Naive B cell (primary cell): ENCODE measurements at regions not wholly inside any gene's neighbourhood (a gene's known extent, or its start where the extent isn't known, plus 50 kb on each side); places are given as distances from the start of the nearest gene placed in this dataset.
A peak's percentile ranks its signal among the peaks of the same experiment; 100 is the strongest.

ENCODE experiments used
- ATAC-seq, 2 donors: fragments of 150-1000 bp; cut with Tn5 transposase; 2 replicates each; pipeline ENCODE4 v1.10.0; 2021; ENCODE audit warnings: low read depth in 2 of 2, mild to moderate bottlenecking in 2 of 2, moderate library complexity in 2 of 2
- DNase-seq: peaks from one replicate; pipeline ENCODE4 v3.0.0; 2022
- H3K27ac Mint-ChIP-seq, 6 donors: one replicate each; pipeline ENCODE4 v1.8.0; 2020 to 2022; ENCODE audit warnings: mild to moderate bottlenecking in 6 of 6, mixed read lengths in 6 of 6, moderate library complexity in 5 of 6, inconsistent platforms in 2 of 6
- H3K27me3 Mint-ChIP-seq, 3 donors: one replicate each; pipeline ENCODE4 v1.8.0; 2021 to 2022; ENCODE audit warnings: mixed read lengths in 3 of 3, mild to moderate bottlenecking in 1 of 3
- H3K36me3 Mint-ChIP-seq, 2 donors: one replicate each; pipeline ENCODE4 v1.8.0; 2020 to 2022; ENCODE audit warnings: mixed read lengths in 2 of 2, inconsistent platforms in 1 of 2, mild to moderate bottlenecking in 1 of 2
- H3K4me1 Mint-ChIP-seq, 3 donors: one replicate each; pipeline ENCODE4 v1.8.0; 2020 to 2022; ENCODE audit warnings: mixed read lengths in 3 of 3, inconsistent platforms in 1 of 3, mild to moderate bottlenecking in 1 of 3, moderate library complexity in 1 of 3
- H3K4me3 Mint-ChIP-seq, 8 donors: one replicate each; pipeline ENCODE4 v1.8.0; 2020 to 2022; ENCODE audit warnings: mild to moderate bottlenecking in 8 of 8, mixed read lengths in 8 of 8, moderate library complexity in 8 of 8, inconsistent platforms in 2 of 8
- H3K9me3 Mint-ChIP-seq, 7 donors: one replicate each; pipeline ENCODE4 v1.8.0; 2020 to 2022; ENCODE audit warnings: mixed read lengths in 7 of 7, mild to moderate bottlenecking in 5 of 7, inconsistent platforms in 2 of 7, moderate library complexity in 1 of 7

DNA sequence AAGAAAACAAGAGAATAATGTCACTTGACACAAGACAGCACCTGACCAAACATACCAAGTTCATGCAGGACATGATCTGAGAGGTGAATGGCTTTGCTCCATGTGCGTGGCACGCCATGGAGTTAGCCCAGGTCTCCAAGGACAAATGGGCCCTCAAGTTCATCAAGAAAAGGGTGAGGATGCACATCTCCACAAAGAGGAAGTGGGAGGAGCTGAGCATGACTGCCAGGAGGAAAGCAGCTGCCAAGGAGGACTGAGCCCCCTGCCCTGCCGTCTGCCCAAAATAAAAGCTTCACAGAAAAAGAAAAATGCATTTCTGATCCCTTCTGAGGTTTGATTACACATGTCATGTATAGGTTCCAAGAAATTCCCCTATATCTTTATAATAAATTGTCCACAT is 82.0 kb upstream of the TSHZ2 start:
- Mint-ChIP-seq H3K27me3 (peaks cover 10 to 39% (median 33%) of the 10 kb centered on the region in 3 donors), H3K4me3 (no peak overlapping the region)

DNA sequence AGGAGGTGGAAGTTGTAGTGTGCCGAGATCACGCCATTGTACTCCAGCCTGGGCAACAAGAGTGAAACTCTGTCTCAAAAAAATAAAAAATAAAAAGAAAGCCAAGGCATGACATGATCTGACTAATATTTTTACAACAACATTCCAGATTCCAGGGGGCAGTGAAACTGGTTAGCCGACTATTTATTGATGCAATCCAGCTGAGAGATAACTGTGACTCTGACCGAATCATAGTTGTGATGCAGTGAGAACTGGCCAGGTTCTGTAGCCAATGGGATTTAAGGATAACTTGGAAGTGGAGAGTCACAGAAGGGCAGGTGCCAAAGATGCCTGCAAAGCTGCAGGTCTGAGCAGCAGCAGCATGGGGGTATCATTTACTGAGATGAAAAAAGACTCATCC is 82.9 kb upstream of the TSHZ2 start:
- Mint-ChIP-seq H3K4me1 (no peaks in the 10 kb centered on the region), H3K27me3 (peaks cover 8 to 38% (median 29%) of the 10 kb centered on the region in 3 donors), H3K27ac (no peak overlapping the region), H3K9me3 (peaks cover 0 to 8% (median 2%) of the 10 kb centered on the region in 7 donors), H3K4me3 (no peak overlapping the region), H3K36me3 (no peaks in the 10 kb centered on the region)
- ATAC-seq, result no peak
- DNase-seq, result no peak

More for the DNA sequence above, 82.0 kb upstream of the TSHZ2 start:
- Mint-ChIP-seq H3K27ac (no peak overlapping the region), H3K4me1 (no peaks in the 10 kb centered on the region), H3K36me3 (no peaks in the 10 kb centered on the region), H3K9me3 (peaks cover 0 to 9% (median 2%) of the 10 kb centered on the region in 7 donors)
- DNase-seq (no peak), ATAC-seq (no peak)

DNA sequence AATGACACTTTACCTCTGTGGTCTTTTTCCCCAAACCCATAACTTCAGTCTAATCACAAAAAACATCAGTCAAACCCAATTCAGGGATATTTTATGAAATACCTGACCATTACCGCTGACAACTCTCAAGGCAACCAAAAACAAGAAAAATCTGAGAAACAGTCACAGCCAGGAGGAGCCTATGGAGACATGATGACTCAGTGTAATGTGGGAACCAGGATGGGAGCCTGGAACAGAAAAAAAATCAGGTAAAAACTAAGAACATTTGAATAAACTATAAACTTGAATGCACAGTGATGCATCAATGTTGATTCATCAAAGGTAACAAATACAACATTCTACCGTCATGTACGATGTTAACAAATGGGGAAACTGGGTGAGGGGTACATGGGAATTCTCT is 84.1 kb upstream of the TSHZ2 start:
- no peak overlapping the region for H3K27ac Mint-ChIP-seq
- DNase-seq, result no peak
- no peak for ATAC-seq
- peaks cover 5 to 35% (median 25%) of the 10 kb centered on the region in 3 donors for H3K27me3 Mint-ChIP-seq
- peaks cover 0 to 5% (median 2%) of the 10 kb centered on the region in 7 donors for H3K9me3 Mint-ChIP-seq
- H3K36me3 Mint-ChIP-seq, result no peaks in the 10 kb centered on the region
- H3K4me3 Mint-ChIP-seq, result no peak overlapping the region
- no peaks in the 10 kb centered on the region for H3K4me1 Mint-ChIP-seq

DNA sequence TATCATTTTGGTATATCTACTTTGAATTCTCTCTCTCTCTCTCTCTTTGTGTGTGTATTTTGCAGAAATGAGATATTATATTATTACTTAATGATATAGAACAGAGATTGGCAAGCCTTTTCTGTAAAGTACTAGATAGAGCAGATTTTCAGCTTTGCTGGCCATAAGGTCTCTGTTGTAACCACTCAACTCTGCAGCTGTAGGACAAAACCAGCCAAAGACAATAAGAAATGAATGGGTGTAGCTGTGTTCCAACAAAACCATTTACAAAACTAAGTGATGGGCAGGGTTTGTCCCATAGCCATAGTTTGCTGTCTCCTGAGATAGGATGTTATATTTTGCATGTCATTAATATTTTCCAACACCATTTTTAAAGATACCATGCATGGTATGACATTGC is 91.2 kb upstream of the TSHZ2 start:
- Mint-ChIP-seq H3K27ac (no peak overlapping the region), H3K9me3 (peaks cover 0 to 8% (median 4%) of the 10 kb centered on the region in 7 donors), H3K4me3 (no peak overlapping the region), H3K27me3 (peaks cover 2 to 10% (median 4%) of the 10 kb centered on the region in 3 donors), H3K4me1 (no peaks in the 10 kb centered on the region), H3K36me3 (no peaks in the 10 kb centered on the region)
- DNase-seq, result no peak
- ATAC-seq, result no peak

GRCh38 chr20:52880259-52880658 is 91.9 kb upstream of the TSHZ2 start:
- H3K9me3 Mint-ChIP-seq, result peaks cover 0 to 8% (median 4%) of the 10 kb centered on the region in 7 donors
- ATAC-seq, result no peak
- no peaks in the 10 kb centered on the region for H3K36me3 Mint-ChIP-seq
- no peak for DNase-seq
- no peak overlapping the region for H3K4me3 Mint-ChIP-seq
- H3K4me1 Mint-ChIP-seq, result no peaks in the 10 kb centered on the region
- no peak overlapping the region for H3K27ac Mint-ChIP-seq
- H3K27me3 Mint-ChIP-seq, result peaks cover 0 to 9% (median 0%) of the 10 kb centered on the region in 3 donors

- ATAC-seq, result no peak
- no peak overlapping the region for H3K4me3 Mint-ChIP-seq
- peaks cover 2 to 9% (median 7%) of the 10 kb centered on the region in 3 donors for H3K27me3 Mint-ChIP-seq
- no peak for DNase-seq
- peaks cover 0 to 4% (median 0%) of the 10 kb centered on the region in 7 donors for H3K9me3 Mint-ChIP-seq
- no peak overlapping the region for H3K27ac Mint-ChIP-seq
- no peaks in the 10 kb centered on the region for H3K4me1 Mint-ChIP-seq
- no peaks in the 10 kb centered on the region for H3K36me3 Mint-ChIP-seq
These were observed 97.9 kb upstream of the TSHZ2 start for GRCh38 chr20:52874241-52874640.

GRCh38 chr20:52869698-52870501 is 102.3 kb upstream of the TSHZ2 start:
- no peak for DNase-seq
- peaks cover 0 to 5% (median 0%) of the 10 kb centered on the region in 7 donors for H3K9me3 Mint-ChIP-seq

DNA sequence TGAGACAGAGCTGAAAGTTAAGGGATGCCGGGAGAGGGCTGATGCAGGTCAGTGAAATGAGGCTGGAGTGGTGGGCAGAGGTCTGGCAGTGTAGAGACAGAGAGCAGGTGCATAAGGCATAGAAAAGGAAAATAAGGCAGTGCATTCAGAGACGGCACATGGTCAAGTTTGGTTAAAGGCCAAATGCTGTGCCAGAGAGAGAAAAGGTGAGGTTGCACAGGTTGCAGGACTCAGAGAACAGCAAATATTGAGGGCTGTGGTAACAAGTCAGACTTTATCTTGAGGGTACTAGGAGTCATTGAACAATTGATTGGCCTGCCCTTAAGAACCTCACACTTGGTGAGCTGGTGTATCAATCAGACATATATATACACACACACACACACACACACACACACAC is 102.9 kb upstream of the TSHZ2 start:
- Mint-ChIP-seq H3K4me3 (no peak overlapping the region), H3K9me3 (peaks cover 0 to 5% (median 0%) of the 10 kb centered on the region in 7 donors), H3K27me3 (peaks cover 7 to 12% (median 10%) of the 10 kb centered on the region in 3 donors), H3K27ac (no peak overlapping the region), H3K4me1 (no peaks in the 10 kb centered on the region), H3K36me3 (no peaks in the 10 kb centered on the region)
- DNase-seq (no peak), ATAC-seq (no peak)

More at GRCh38 chr20:52869698-52870501, 102.3 kb upstream of the TSHZ2 start:
- peaks cover 7 to 12% (median 10%) of the 10 kb centered on the region in 3 donors for H3K27me3 Mint-ChIP-seq
- H3K36me3 Mint-ChIP-seq, result no peaks in the 10 kb centered on the region
- H3K4me3 Mint-ChIP-seq, result no peak overlapping the region
- no peaks in the 10 kb centered on the region for H3K4me1 Mint-ChIP-seq
- no peak for ATAC-seq
- H3K27ac Mint-ChIP-seq, result no peak overlapping the region

DNA sequence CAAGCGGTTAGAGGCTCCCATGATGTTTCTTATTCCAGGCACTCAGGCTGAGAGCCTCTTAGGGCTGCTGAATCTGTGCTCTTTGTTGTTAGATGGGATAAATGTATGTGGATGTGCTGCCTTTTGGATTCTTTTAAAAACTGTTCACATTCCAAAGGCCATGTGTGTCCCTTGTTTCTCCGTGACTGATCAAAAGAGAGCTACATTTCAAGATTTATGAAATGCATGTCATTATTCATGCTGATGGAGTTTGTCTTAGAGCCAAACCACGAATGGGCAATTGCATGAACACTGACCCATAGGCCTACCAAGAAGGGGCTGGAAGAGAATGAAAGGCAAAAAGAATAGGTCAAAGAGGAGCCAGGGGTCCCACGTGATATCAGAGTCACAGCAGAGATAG is 104.9 kb upstream of the TSHZ2 start:
- H3K4me1 Mint-ChIP-seq, result no peaks in the 10 kb centered on the region
- DNase-seq (no peak), ATAC-seq (no peak)
- H3K36me3 Mint-ChIP-seq, result no peaks in the 10 kb centered on the region
- H3K27me3 Mint-ChIP-seq, result peaks cover 7 to 12% (median 8%) of the 10 kb centered on the region in 3 donors
- H3K4me3 Mint-ChIP-seq, result no peak overlapping the region
- H3K27ac Mint-ChIP-seq, result no peak overlapping the region
- H3K9me3 Mint-ChIP-seq, result peaks cover 0 to 8% (median 0%) of the 10 kb centered on the region in 7 donors

DNA sequence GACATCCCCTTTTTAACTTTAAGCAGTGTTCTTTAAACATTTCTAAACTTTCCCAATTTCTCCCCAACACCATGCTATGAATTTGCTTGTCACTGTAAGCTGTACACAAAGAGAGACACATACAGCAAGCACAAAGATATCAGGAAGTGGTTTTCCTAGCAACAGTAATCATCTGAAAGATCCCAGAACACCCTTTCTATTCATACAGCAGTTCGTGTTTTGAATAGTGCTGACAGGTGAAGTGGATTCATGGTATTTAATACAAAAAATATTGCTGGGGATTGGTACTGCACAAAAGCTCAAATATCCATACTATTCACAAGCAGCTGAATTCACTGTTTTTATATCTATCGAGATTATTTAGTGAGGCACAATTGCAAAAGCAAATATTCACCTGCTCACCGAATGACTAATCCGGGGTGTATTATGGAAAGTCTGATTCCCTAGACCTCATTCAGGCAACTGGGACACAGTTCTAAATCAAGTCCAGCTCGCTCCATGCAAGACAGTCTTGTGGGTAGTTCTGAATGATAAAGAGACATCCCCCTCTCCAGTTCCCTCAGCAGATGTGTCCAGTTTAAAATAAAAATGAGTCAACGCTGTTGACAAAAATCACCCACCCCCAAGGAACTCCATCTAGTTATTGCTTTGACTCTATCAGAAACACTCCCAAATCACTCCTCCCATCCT is 107.1 kb upstream of the TSHZ2 start:
- peaks cover 0 to 8% (median 0%) of the 10 kb centered on the region in 7 donors for H3K9me3 Mint-ChIP-seq
- no peak for DNase-seq
- no peak overlapping the region for H3K27ac Mint-ChIP-seq
- ATAC-seq, result no peak
- no peaks in the 10 kb centered on the region for H3K4me1 Mint-ChIP-seq
- no peaks in the 10 kb centered on the region for H3K36me3 Mint-ChIP-seq
- peaks cover 6 to 12% (median 7%) of the 10 kb centered on the region in 3 donors for H3K27me3 Mint-ChIP-seq
- no peak overlapping the region for H3K4me3 Mint-ChIP-seq

DNA sequence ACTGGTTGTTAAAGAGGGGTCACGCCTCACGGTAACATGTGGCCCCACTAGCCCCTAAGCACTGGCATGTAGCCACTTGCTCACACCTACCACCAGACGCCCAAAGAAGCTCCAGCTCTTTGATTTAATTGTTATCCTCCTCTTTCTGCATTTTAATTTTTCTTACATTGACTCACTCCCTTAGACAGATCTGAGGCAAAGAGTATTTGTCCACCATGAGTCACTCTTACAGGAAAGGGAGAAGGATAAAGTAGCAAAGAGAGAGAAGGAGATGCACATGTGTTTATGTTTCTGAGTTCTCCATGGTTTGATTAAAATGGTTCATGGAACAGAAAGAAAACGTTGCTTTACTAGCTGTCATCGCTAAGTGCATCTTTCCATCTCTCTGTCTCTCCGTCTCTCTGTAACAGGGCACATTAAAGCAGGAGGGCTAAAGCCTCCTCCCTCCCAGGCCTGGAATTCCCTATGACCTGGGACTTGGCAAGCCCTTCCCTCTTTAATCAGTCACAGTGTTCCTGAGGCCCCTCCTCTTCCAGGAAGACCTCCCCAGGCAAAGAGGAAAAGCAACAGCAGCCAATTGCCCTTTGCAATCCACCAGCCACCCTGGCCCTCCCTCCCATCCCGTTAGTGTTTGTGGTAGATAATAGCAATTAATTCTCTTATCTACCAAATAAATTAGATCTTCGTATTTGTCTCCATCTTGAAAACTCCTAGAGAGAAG is 112.8 kb upstream of the TSHZ2 start:
- DNase-seq (no peak), ATAC-seq (no peak)
- Mint-ChIP-seq H3K27ac (peak overlapping the region in 1 of 6 donors; percentile 54), H3K4me3 (no peak overlapping the region), H3K4me1 (no peaks in the 10 kb centered on the region), H3K36me3 (peaks cover 0 to 4% of the 10 kb centered on the region in 2 donors), H3K9me3 (peaks cover 0 to 6% (median 0%) of the 10 kb centered on the region in 7 donors), H3K27me3 (peaks cover 0 to 7% (median 0%) of the 10 kb centered on the region in 3 donors)

DNA sequence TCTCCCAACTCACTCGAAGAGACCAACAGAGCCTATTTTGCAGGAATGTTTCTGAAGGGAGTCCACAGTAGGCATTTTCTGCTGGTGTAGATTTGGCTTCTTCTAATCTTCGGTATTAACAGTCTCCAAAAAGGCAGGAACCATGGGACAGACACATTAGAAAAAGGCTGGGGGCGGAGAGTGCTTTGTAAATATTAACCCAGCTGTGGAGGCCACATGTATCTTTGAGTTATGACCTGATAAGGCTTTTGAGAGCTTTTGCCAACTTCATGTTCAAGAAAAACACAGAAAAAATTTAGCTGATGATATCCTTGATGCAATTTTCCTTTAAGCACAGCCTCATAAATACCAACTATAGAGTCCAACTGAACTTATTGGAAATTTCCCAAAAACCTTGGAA is 119.4 kb upstream of the TSHZ2 start:
- no peak overlapping the region for H3K27ac Mint-ChIP-seq
- peaks cover 0 to 7% (median 0%) of the 10 kb centered on the region in 3 donors for H3K27me3 Mint-ChIP-seq
- no peak for DNase-seq
- H3K4me1 Mint-ChIP-seq, result no peaks in the 10 kb centered on the region
- H3K9me3 Mint-ChIP-seq, result peaks cover 0 to 7% (median 0%) of the 10 kb centered on the region in 7 donors
- no peak for ATAC-seq
- H3K4me3 Mint-ChIP-seq, result no peak overlapping the region
- peaks cover 0 to 1% of the 10 kb centered on the region in 2 donors for H3K36me3 Mint-ChIP-seq

- Mint-ChIP-seq H3K27ac (no peak overlapping the region), H3K4me3 (no peak overlapping the region), H3K9me3 (peaks cover 0 to 7% (median 0%) of the 10 kb centered on the region in 7 donors), H3K27me3 (peaks cover 12 to 27% (median 14%) of the 10 kb centered on the region in 3 donors), H3K36me3 (no peaks in the 10 kb centered on the region), H3K4me1 (no peaks in the 10 kb centered on the region)
- ATAC-seq (no peak), DNase-seq (no peak)
These were observed 124.3 kb upstream of the TSHZ2 start for GRCh38 chr20:52847731-52848359.
